Neural cell (in vitro differentiated cells): ENCODE measurements at regions not wholly inside any gene's neighbourhood (a gene's known extent, or its start where the extent isn't known, plus 50 kb on each side); places are given as distances from the start of the nearest gene placed in this dataset.

Experiments
- H2AFZ ChIP-seq: fragments of 200-600, 300-800 bp; sonication (generic), shearing (Covaris generic); 2 replicates; pipeline ENCODE4 v1.6.0; 2014; ENCODE audit warnings: low read depth, mild to moderate bottlenecking, antibody characterized with exemption, low read length, moderate library complexity
- H3F3A ChIP-seq: fragments of 200-600 bp; shearing (Covaris generic); 2 replicates; pipeline ENCODE4 v1.6.1; 2016; ENCODE audit warnings: mild to moderate bottlenecking, moderate library complexity, mixed read lengths, antibody characterized with exemption, low read length; ENCODE audit not compliant: insufficient read depth, poor library complexity, severe bottlenecking
- H3K27ac ChIP-seq: fragments of 200-600, 300-800 bp; sonication (generic), shearing (Covaris generic); 2 replicates; pipeline ENCODE4 v1.5.1; 2014; ENCODE audit warnings: mild to moderate bottlenecking, low read length, moderate library complexity
- H3K27me3 ChIP-seq: fragments of 300-800, 200-600 bp; sonication (generic), shearing (Covaris generic); 2 replicates; pipeline ENCODE4 v1.6.0; 2014; ENCODE audit warnings: mild to moderate bottlenecking, low read depth, low read length, moderate library complexity; ENCODE audit not compliant: insufficient read depth
- H3K36me3 ChIP-seq: fragments of 300-800, 200-600 bp; sonication (generic), shearing (Covaris generic); 2 replicates; pipeline ENCODE4 v1.5.1; 2014; ENCODE audit warnings: mild to moderate bottlenecking, antibody characterized with exemption, low read length, moderate library complexity; ENCODE audit not compliant: insufficient read depth
- H3K4me2 ChIP-seq: fragments of 300-800, 200-600 bp; sonication (generic), shearing (Covaris generic); 2 replicates; pipeline ENCODE4 v1.6.0; 2014; ENCODE audit warnings: mild to moderate bottlenecking, low read length
- H3K4me3 ChIP-seq: fragments of 300-800, 200-600 bp; sonication (generic), shearing (Covaris generic); 2 replicates; pipeline ENCODE4 v1.5.1; 2014; ENCODE audit warnings: mild to moderate bottlenecking, low read length, moderate library complexity
- H3K79me2 ChIP-seq: fragments of 200-600 bp; shearing (Covaris generic); replicated peaks from 2 replicates; pipeline ENCODE4 v1.6.0; 2014; ENCODE audit warnings: mild to moderate bottlenecking, low read length, moderate library complexity; ENCODE audit not compliant: insufficient read depth
- H3K9ac ChIP-seq: fragments of 300-800, 200-600 bp; sonication (generic), shearing (Covaris generic); 2 replicates; pipeline ENCODE4 v1.6.1; 2016; ENCODE audit warnings: mild to moderate bottlenecking, low read length, mixed read lengths
- H3K9me2 ChIP-seq: fragments of 200-600 bp; shearing (Covaris generic); 2 replicates; pipeline ENCODE4 v1.6.1; 2016; ENCODE audit warnings: mild to moderate bottlenecking, low read length, mixed read lengths; ENCODE audit not compliant: insufficient read depth
- H3K9me3 ChIP-seq: fragments of 200-600, 300-800 bp; sonication (generic), shearing (Covaris generic); 2 replicates; pipeline ENCODE4 v1.6.1; 2016; ENCODE audit warnings: mild to moderate bottlenecking, mixed run types, low read length, moderate library complexity, mixed read lengths
- H4K20me1 ChIP-seq: fragments of 200-600 bp; shearing (Covaris generic); 2 replicates; pipeline ENCODE4 v1.6.1; 2016; ENCODE audit warnings: mild to moderate bottlenecking, mixed run types; ENCODE audit not compliant: insufficient read depth
- EP300 ChIP-seq: fragments of 450-650 bp; conservative IDR thresholded peaks from 2 replicates; pipeline ENCODE4 v1.6.1; 2014; ENCODE audit warnings: antibody characterized with exemption, mild to moderate bottlenecking, moderate library complexity; ENCODE audit not compliant: poor library complexity, severe bottlenecking
- EZH2 ChIP-seq: fragments of 200-600, 300-800 bp; shearing (Covaris generic), sonication (generic); IDR thresholded peaks from 2 replicates; pipeline ENCODE4 v1.6.1; 2014; ENCODE audit warnings: antibody characterized with exemption, low read length, borderline replicate concordance, mild to moderate bottlenecking; ENCODE audit not compliant: insufficient read depth, poor library complexity, severe bottlenecking
- MXI1 ChIP-seq: fragments of 450-650 bp; conservative IDR thresholded peaks from 2 replicates; pipeline ENCODE4 v1.6.1; 2014; ENCODE audit warnings: antibody characterized with exemption, mild to moderate bottlenecking; ENCODE audit not compliant: poor library complexity, severe bottlenecking
- POLR2AphosphoS5 ChIP-seq: IDR thresholded peaks from 2 replicates; pipeline ENCODE4 v1.6.1; 2012
- RAD21 ChIP-seq: fragments of 450-650 bp; conservative IDR thresholded peaks from 2 replicates; pipeline ENCODE4 v1.6.1; 2014; ENCODE audit warnings: antibody characterized with exemption, mild to moderate bottlenecking, moderate library complexity
- SMC3 ChIP-seq: fragments of 450-650 bp; conservative IDR thresholded peaks from 2 replicates; pipeline ENCODE4 v1.6.1; 2014; ENCODE audit warnings: antibody characterized with exemption, mild to moderate bottlenecking, moderate library complexity; ENCODE audit not compliant: poor library complexity
- TAF1 ChIP-seq: IDR thresholded peaks from 2 replicates; pipeline ENCODE4 v1.6.1; 2012; ENCODE audit warnings: low read depth
- TF ChIP-seq, protein P1 (sequence below): IDR thresholded peaks from 2 replicates; pipeline ENCODE4 v1.6.1; 2012; ENCODE audit warnings: borderline replicate concordance
- TF ChIP-seq, protein P2 (sequence below): fragments of 450-650 bp; IDR thresholded peaks from 2 replicates; pipeline ENCODE4 v1.5.1; 2014; ENCODE audit warnings: antibody characterized with exemption, mild to moderate bottlenecking, moderate library complexity; ENCODE audit not compliant: poor library complexity, severe bottlenecking

DNA sequence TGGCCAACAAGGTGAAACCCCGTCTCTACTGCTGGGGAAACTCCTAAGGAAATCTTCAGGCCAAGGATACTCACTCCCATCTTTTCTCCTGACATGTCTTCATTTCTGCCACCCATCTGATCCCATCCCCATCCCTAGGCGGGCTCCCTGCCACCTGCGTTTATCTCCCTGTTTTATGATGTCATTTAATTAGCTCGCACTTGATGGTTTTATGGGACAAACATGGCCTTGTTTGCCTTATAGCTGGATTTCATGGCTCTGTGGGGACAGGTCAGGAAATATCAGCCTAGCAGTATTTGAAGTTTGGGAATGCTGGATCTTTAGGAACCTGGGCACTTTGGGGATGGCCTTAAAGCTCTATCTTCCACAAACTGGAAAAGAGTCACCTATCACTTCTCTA is 88.5 kb upstream of the CISTR start:
- Histone ChIP-seq H4K20me1 (no peaks in the 10 kb centered on the region), H3K4me3 (no peak overlapping the region), H3K9me2 (no peaks in the 10 kb centered on the region), H3F3A (no peaks in the 10 kb centered on the region), H3K36me3 (no peaks in the 10 kb centered on the region), H3K27me3 (peaks cover 3% of the 10 kb centered on the region), H3K9ac (no peak overlapping the region), H3K9me3 (no peaks in the 10 kb centered on the region), H3K27ac (no peak overlapping the region), H3K79me2 (no peaks in the 10 kb centered on the region), H2AFZ (no peak overlapping the region), H3K4me2 (no peak overlapping the region)
- TF ChIP-seq, protein P1, sequence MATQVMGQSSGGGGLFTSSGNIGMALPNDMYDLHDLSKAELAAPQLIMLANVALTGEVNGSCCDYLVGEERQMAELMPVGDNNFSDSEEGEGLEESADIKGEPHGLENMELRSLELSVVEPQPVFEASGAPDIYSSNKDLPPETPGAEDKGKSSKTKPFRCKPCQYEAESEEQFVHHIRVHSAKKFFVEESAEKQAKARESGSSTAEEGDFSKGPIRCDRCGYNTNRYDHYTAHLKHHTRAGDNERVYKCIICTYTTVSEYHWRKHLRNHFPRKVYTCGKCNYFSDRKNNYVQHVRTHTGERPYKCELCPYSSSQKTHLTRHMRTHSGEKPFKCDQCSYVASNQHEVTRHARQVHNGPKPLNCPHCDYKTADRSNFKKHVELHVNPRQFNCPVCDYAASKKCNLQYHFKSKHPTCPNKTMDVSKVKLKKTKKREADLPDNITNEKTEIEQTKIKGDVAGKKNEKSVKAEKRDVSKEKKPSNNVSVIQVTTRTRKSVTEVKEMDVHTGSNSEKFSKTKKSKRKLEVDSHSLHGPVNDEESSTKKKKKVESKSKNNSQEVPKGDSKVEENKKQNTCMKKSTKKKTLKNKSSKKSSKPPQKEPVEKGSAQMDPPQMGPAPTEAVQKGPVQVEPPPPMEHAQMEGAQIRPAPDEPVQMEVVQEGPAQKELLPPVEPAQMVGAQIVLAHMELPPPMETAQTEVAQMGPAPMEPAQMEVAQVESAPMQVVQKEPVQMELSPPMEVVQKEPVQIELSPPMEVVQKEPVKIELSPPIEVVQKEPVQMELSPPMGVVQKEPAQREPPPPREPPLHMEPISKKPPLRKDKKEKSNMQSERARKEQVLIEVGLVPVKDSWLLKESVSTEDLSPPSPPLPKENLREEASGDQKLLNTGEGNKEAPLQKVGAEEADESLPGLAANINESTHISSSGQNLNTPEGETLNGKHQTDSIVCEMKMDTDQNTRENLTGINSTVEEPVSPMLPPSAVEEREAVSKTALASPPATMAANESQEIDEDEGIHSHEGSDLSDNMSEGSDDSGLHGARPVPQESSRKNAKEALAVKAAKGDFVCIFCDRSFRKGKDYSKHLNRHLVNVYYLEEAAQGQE = no peak
- no peak for TF ChIP-seq MXI1
- TF ChIP-seq POLR2AphosphoS5 = no peak
- TF ChIP-seq TAF1 = no peak
- TF ChIP-seq EP300 = no peak
- TF ChIP-seq, protein P2, sequence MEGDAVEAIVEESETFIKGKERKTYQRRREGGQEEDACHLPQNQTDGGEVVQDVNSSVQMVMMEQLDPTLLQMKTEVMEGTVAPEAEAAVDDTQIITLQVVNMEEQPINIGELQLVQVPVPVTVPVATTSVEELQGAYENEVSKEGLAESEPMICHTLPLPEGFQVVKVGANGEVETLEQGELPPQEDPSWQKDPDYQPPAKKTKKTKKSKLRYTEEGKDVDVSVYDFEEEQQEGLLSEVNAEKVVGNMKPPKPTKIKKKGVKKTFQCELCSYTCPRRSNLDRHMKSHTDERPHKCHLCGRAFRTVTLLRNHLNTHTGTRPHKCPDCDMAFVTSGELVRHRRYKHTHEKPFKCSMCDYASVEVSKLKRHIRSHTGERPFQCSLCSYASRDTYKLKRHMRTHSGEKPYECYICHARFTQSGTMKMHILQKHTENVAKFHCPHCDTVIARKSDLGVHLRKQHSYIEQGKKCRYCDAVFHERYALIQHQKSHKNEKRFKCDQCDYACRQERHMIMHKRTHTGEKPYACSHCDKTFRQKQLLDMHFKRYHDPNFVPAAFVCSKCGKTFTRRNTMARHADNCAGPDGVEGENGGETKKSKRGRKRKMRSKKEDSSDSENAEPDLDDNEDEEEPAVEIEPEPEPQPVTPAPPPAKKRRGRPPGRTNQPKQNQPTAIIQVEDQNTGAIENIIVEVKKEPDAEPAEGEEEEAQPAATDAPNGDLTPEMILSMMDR = no peak
- no peak for TF ChIP-seq SMC3
- TF ChIP-seq EZH2 = no peak
- TF ChIP-seq RAD21 = no peak

GRCh38 chr12:53842686-53843085 is 90.9 kb upstream of the CISTR start:
- Histone ChIP-seq H3K9me3 (no peaks in the 10 kb centered on the region), H3K27me3 (no peaks in the 10 kb centered on the region), H3K9ac (no peak overlapping the region), H3K79me2 (no peaks in the 10 kb centered on the region), H2AFZ (no peak overlapping the region), H3K4me3 (no peak overlapping the region), H3K9me2 (no peaks in the 10 kb centered on the region), H4K20me1 (no peaks in the 10 kb centered on the region), H3K36me3 (no peaks in the 10 kb centered on the region), H3K4me2 (no peak overlapping the region), H3K27ac (no peak overlapping the region), H3F3A (no peaks in the 10 kb centered on the region)
- no peak for TF ChIP-seq EZH2
- TF ChIP-seq, protein P1 = no peak
- TF ChIP-seq, protein P2 = no peak
- TF ChIP-seq RAD21 = no peak
- TF ChIP-seq EP300 = no peak
- TF ChIP-seq POLR2AphosphoS5 = no peak
- no peak for TF ChIP-seq TAF1
